Neutrophil (primary cell): ENCODE measurements at regions not wholly inside any gene's neighbourhood (a gene's known extent, or its start where the extent isn't known, plus 50 kb on each side); places are given as distances from the start of the nearest gene placed in this dataset.

ENCODE experiments used
- H3K27ac ChIP-seq: fragments of 200-600 bp; sonication (generic); 2 replicates; pipeline ENCODE4 v1.5.1; 2016; ENCODE audit warnings: mild to moderate bottlenecking, moderate library complexity
- H3K27me3 ChIP-seq: fragments of 200-600 bp; sonication (generic); 2 replicates; pipeline ENCODE4 v1.6.0; 2016; ENCODE audit warnings: mild to moderate bottlenecking
- H3K36me3 ChIP-seq: fragments of 200-600 bp; sonication (generic); 2 replicates; pipeline ENCODE4 v1.5.1; 2017
- H3K4me1 ChIP-seq, 2 experiments: fragments of 200-600 bp in 1 of 2; sonication (generic) in 1 of 2; 1 replicate in 1 of 2; 2 replicates in 1 of 2; pipeline versions ENCODE4 v1.5.1 to v1.6.1; 2013 to 2016; ENCODE audit warnings: low read depth in 1 of 2, low read length in 1 of 2, mild to moderate bottlenecking in 1 of 2, moderate library complexity in 1 of 2; ENCODE audit not compliant: control insufficient read depth in 1 of 2, insufficient read depth in 1 of 2
- H3K4me3 ChIP-seq, 2 experiments: fragments of 200-600 bp in 1 of 2; sonication (generic) in 1 of 2; 1 replicate in 1 of 2; 2 replicates in 1 of 2; pipeline ENCODE4 v1.5.1; 2013 to 2016; ENCODE audit warnings: low read depth in 1 of 2, low read length in 1 of 2, mild to moderate bottlenecking in 1 of 2, moderate library complexity in 1 of 2
- H3K9me3 ChIP-seq: fragments of 200-600 bp; sonication (generic); 2 replicates; pipeline ENCODE4 v1.5.1; 2016
- TF ChIP-seq, protein P1 (sequence below): fragments of 200-600 bp; sonication (generic); IDR thresholded peaks from 2 replicates; pipeline ENCODE4 v1.5.1; 2016; ENCODE audit warnings: antibody characterized with exemption

DNA sequence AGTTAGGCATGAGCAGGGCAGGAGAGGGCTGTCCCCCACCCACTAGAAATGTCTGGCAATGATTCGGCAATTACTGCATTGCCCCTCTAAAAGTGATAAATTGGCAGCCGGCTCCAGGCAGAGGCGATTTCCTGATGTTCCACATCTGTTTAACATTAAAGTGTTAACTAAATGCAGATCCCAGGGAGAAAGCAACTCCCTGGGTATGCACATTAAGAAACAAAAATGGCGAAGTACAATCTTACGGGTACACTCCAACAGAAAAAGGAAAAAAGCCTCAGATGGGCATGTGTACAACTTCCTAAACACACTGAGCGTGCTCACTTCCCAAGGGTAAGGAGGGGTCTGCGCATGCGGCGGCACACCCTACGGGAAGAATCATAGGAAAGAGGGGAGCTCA lies 314.4 kb downstream of the CASP12 start:
- H3K36me3 ChIP-seq: no peaks in the 10 kb centered on the region
- TF ChIP-seq, protein P1, sequence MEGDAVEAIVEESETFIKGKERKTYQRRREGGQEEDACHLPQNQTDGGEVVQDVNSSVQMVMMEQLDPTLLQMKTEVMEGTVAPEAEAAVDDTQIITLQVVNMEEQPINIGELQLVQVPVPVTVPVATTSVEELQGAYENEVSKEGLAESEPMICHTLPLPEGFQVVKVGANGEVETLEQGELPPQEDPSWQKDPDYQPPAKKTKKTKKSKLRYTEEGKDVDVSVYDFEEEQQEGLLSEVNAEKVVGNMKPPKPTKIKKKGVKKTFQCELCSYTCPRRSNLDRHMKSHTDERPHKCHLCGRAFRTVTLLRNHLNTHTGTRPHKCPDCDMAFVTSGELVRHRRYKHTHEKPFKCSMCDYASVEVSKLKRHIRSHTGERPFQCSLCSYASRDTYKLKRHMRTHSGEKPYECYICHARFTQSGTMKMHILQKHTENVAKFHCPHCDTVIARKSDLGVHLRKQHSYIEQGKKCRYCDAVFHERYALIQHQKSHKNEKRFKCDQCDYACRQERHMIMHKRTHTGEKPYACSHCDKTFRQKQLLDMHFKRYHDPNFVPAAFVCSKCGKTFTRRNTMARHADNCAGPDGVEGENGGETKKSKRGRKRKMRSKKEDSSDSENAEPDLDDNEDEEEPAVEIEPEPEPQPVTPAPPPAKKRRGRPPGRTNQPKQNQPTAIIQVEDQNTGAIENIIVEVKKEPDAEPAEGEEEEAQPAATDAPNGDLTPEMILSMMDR: no peak
- H3K4me3 ChIP-seq: no peak overlapping the region
- H3K4me1 ChIP-seq: no peaks in the 10 kb centered on the region
- no peaks in the 10 kb centered on the region for H3K27me3 ChIP-seq
- no peaks in the 10 kb centered on the region for H3K9me3 ChIP-seq
- no peak overlapping the region for H3K27ac ChIP-seq

DNA sequence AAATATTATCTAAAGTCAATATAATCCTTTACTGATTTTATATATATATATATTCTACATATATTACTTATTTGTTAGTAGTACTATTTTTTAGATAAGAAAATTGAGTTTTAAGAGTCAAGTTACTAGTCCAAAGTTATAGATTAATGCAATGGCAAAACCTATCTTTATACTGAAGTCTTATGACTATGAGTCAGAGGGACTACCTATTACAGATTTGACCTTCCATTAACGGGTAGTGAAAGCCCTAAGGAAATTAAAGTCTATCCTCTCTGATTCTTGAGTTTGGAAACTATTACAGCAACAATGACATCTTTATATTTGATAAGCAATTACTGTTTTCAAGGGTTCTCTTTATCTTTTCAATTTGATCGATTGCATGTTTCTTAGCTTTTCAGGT lies 315.8 kb downstream of the CASP12 start:
- no peak overlapping the region for H3K27ac ChIP-seq
- TF ChIP-seq, protein P1: no peak
- no peaks in the 10 kb centered on the region for H3K27me3 ChIP-seq
- no peaks in the 10 kb centered on the region for H3K9me3 ChIP-seq
- H3K4me1 ChIP-seq: no peaks in the 10 kb centered on the region
- no peak overlapping the region for H3K4me3 ChIP-seq
- H3K36me3 ChIP-seq: no peaks in the 10 kb centered on the region

DNA sequence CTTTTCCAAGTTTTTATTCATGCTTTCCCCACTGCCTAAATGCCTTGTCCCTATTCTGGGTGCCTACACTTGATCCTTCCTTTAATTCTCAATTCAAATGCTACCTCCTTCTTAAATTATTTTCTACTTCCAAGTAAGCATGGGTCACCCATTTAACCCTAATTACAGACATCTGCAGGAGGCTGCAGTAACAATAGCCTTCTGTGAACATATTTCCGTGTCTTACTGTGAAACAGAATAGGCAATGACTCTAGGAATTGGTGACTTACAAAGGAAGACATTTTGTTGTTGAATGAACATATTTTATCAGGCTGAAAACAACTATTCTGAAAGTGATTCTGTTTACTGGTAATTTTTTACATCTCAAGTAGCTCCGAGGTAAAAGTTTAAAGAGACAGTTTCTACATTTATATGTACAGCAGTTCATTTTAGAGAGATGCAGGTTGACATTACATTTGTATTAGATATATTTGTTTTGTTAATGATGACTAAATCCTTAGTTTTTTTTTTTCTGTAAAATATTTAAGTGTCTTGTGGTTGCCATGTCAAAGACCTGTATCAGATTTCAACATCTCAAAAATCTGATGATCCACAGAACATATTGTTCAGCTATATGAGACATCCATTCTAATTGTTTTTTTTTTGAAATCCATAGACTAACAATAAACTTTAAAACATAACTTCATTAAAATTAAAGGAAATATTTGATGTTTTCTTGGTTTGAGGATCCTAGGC lies 316.8 kb downstream of the CASP12 start:
- Histone ChIP-seq H3K4me3 (no peak overlapping the region), H3K36me3 (no peaks in the 10 kb centered on the region), H3K27ac (no peak overlapping the region), H3K9me3 (no peaks in the 10 kb centered on the region), H3K4me1 (no peaks in the 10 kb centered on the region), H3K27me3 (no peaks in the 10 kb centered on the region)
- TF ChIP-seq, protein P1: no peak

DNA sequence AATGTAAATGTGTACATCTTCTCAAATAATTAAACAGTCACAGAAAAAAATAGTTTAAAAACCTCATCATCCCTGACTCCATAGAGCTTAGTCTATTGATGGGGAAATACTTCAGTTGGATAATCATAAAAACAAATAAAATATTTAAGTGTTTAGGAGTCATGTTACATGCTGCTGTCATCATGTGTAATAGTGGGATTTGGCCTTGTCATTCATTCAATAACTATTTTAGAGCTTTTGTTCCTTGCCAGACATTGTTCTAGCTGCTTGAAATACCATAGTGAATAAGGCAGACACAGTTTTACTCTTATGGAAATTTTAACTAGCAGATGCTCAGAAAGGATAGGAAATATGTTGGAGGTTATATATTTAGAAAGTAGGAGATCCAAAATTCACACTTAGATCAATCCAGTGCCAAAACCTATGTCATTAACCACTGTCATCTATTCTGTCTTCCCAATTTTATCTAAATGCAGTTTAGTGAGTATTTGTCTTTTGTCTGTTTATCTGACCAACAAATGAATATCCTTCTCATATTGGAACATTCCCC lies 324.7 kb downstream of the CASP12 start:
- H3K4me1 ChIP-seq: no peaks in the 10 kb centered on the region
- no peaks in the 10 kb centered on the region for H3K9me3 ChIP-seq
- no peak overlapping the region for H3K4me3 ChIP-seq
- no peak overlapping the region for H3K27ac ChIP-seq
- H3K27me3 ChIP-seq: no peaks in the 10 kb centered on the region
- no peaks in the 10 kb centered on the region for H3K36me3 ChIP-seq
- TF ChIP-seq, protein P1: no peak

DNA sequence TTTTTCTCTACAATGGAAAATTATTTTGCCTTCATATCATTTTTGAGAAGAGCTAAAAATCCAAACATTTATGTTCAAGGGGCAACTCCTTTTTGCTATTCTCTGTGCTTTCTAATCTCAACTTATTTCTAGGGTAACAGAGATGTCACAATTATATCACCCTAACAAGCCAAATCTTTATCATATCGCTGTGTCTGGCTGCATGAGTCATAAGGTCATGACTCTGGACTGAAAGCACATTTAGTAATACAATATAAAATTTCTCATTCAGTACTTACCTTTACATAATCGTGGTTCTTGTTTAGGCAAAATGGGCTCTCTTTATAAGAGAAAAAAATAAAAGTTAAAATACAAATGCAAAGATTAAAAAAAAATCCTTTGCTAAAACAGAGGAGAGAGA lies 326.0 kb downstream of the CASP12 start:
- Histone ChIP-seq H3K27ac (no peak overlapping the region), H3K9me3 (no peaks in the 10 kb centered on the region), H3K36me3 (no peaks in the 10 kb centered on the region), H3K27me3 (no peaks in the 10 kb centered on the region), H3K4me3 (no peak overlapping the region), H3K4me1 (no peaks in the 10 kb centered on the region)
- TF ChIP-seq, protein P1: no peak
